Thyroid gland (tissue), 4 donors: ENCODE measurements at regions not wholly inside any gene's neighbourhood (a gene's known extent, or its start where the extent isn't known, plus 50 kb on each side); places are given as distances from the start of the nearest gene placed in this dataset.

Experiments used
- DNase-seq, 2 donors: peaks; one replicate each; pipeline ENCODE4 v3.0.0-alpha.2; 2019
- H3K27ac ChIP-seq, 3 donors: fragments of 200-600 bp; sonication (generic); 1 replicate in 2 of 3; 2 replicates in 1 of 3; pipeline ENCODE4 v1.5.1; 2016 to 2019; ENCODE audit warnings: mild to moderate bottlenecking in 1 of 3, moderate library complexity in 1 of 3
- H3K27me3 ChIP-seq: fragments of 200-600 bp; sonication (generic); one replicate; pipeline ENCODE4 v1.5.1; 2019
- H3K36me3 ChIP-seq, 2 donors: fragments of 200-600 bp; sonication (generic); one replicate each; pipeline ENCODE4 v1.5.1; 2016 to 2019
- H3K4me1 ChIP-seq, 2 donors: fragments of 200-600 bp; sonication (generic); one replicate each; pipeline ENCODE4 v1.5.1; 2017 to 2019
- H3K4me3 ChIP-seq, 3 donors: fragments of 200-600 bp; sonication (generic); replicated peaks in 1 of 3; 1 replicate in 2 of 3; 2 replicates in 1 of 3; pipeline ENCODE4 v1.5.1; 2016; ENCODE audit warnings: mild to moderate bottlenecking in 1 of 3
- H3K9me3 ChIP-seq: fragments of 200-600 bp; sonication (generic); one replicate; pipeline ENCODE4 v1.5.1; 2017
- CTCF ChIP-seq, 6 experiments: fragments of 200-600 bp in 3 of 6; fragments of 450-650 bp in 3 of 6; sonication (generic) in 3 of 6; IDR thresholded peaks; one replicate each; pipeline ENCODE4 v1.5.1; 2016 to 2019; ENCODE audit warnings: antibody characterized with exemption in 6 of 6, mild to moderate bottlenecking in 2 of 6, inconsistent platforms in 1 of 6, moderate library complexity in 1 of 6
- POLR2A ChIP-seq, 2 donors: fragments of 450-650 bp; IDR thresholded peaks; one replicate each; pipeline ENCODE4 v1.6.1; 2017; ENCODE audit warnings: antibody characterized with exemption in 2 of 2, mild to moderate bottlenecking in 2 of 2, moderate library complexity in 1 of 2
- WGBS, 2 donors: methylation state at CpG; one replicate each; pipeline ENCODE4 v1.1.5; 2017; 5-methylcytosine and 5-hydroxymethylcytosine counted together
- intact Hi-C: fragments of 100-400 bp; cut with DNase I; formaldehyde crosslinking; loops from one replicate; pipeline ENCODE4 v1.15.1; 2023

GRCh38 chr9:76557674-76558225 lies 98.8 kb downstream of the GCNT1 start:
- WGBS, 2 donors = 94 to 96% methylated on average over 1 of the region's 1 CpG
- no peak overlapping the region for H3K27ac ChIP-seq
- TF ChIP-seq POLR2A (IDR thresholded peaks at IDR 0.05) (no peak), CTCF (IDR thresholded peaks at IDR 0.05) (no peak)
- H3K4me1 ChIP-seq = peaks cover 8 to 15% of the 10 kb centered on the region in 2 donors
- intact Hi-C loops = no loop called here
- H3K4me3 ChIP-seq = no peak overlapping the region
- no peaks in the 10 kb centered on the region for H3K36me3 ChIP-seq
- no peaks in the 10 kb centered on the region for H3K9me3 ChIP-seq
- DNase-seq = no peak
- no peaks in the 10 kb centered on the region for H3K27me3 ChIP-seq

GRCh38 chr9:76558465-76558864 lies 99.5 kb downstream of the GCNT1 start:
- no peaks in the 10 kb centered on the region for H3K9me3 ChIP-seq
- peaks cover 8 to 19% of the 10 kb centered on the region in 2 donors for H3K4me1 ChIP-seq
- no peak for DNase-seq
- H3K27me3 ChIP-seq = no peaks in the 10 kb centered on the region
- WGBS, 2 donors = 85 to 87% methylated on average over 1 of the region's 1 CpG
- H3K4me3 ChIP-seq = no peak overlapping the region
- no peak overlapping the region for H3K27ac ChIP-seq
- H3K36me3 ChIP-seq = no peaks in the 10 kb centered on the region
- TF ChIP-seq POLR2A (IDR thresholded peaks at IDR 0.05) (no peak), CTCF (IDR thresholded peaks at IDR 0.05) (no peak)
- intact Hi-C loops = no loop called here

GRCh38 chr9:76559286-76559685 lies 100.3 kb downstream of the GCNT1 start:
- intact Hi-C loops = no loop called here
- no peak for TF ChIP-seq CTCF (IDR thresholded peaks at IDR 0.05)
- TF ChIP-seq POLR2A (IDR thresholded peaks at IDR 0.05) = no peak
- H3K27ac ChIP-seq = no peak overlapping the region

GRCh38 chr9:76560481-76560922 lies 101.5 kb downstream of the GCNT1 start:
- no peaks in the 10 kb centered on the region for H3K36me3 ChIP-seq
- H3K9me3 ChIP-seq = no peaks in the 10 kb centered on the region
- no peaks in the 10 kb centered on the region for H3K27me3 ChIP-seq
- H3K4me1 ChIP-seq = peaks cover 8 to 19% of the 10 kb centered on the region in 2 donors
- intact Hi-C loops = no loop called here
- no peak for TF ChIP-seq CTCF (IDR thresholded peaks at IDR 0.05)
- no peak for TF ChIP-seq POLR2A (IDR thresholded peaks at IDR 0.05)
- H3K27ac ChIP-seq = no peak overlapping the region
- H3K4me3 ChIP-seq = no peak overlapping the region
- 55 to 73% methylated on average over 4 of the region's 4 CpGs for WGBS, 2 donors
- no peak for DNase-seq

More at GRCh38 chr9:76559286-76559685, 100.3 kb downstream of the GCNT1 start:
- peaks cover 8 to 19% of the 10 kb centered on the region in 2 donors for H3K4me1 ChIP-seq
- no peak for DNase-seq
- H3K36me3 ChIP-seq = no peaks in the 10 kb centered on the region
- H3K9me3 ChIP-seq = no peaks in the 10 kb centered on the region
- no peak overlapping the region for H3K4me3 ChIP-seq
- no peaks in the 10 kb centered on the region for H3K27me3 ChIP-seq

- no peak for TF ChIP-seq POLR2A (IDR thresholded peaks at IDR 0.05)
- TF ChIP-seq CTCF (IDR thresholded peaks at IDR 0.05) = no peak
- Histone ChIP-seq H3K27me3 (no peaks in the 10 kb centered on the region), H3K4me1 (peaks cover 8 to 19% of the 10 kb centered on the region in 2 donors), H3K36me3 (no peaks in the 10 kb centered on the region), H3K4me3 (no peak overlapping the region), H3K27ac (peak overlapping the region in 2 of 3 donors; percentile 42 to 44), H3K9me3 (no peaks in the 10 kb centered on the region)
- no peak for DNase-seq
- intact Hi-C loops = no loop called here
- WGBS, 2 donors = 79 to 84% methylated on average over 2 of the region's 2 CpGs
These were observed 102.2 kb downstream of the GCNT1 start for GRCh38 chr9:76561050-76561713.
